ENCODE measurements at regions not wholly inside any gene's neighbourhood (a gene's known extent, or its start where the extent isn't known, plus 50 kb on each side); places are given as distances from the start of the nearest gene placed in this dataset.

GRCh38 chr1:30511991-30512913 lies 211.1 kb downstream of the MATN1 start:
- DNase-seq: no peak

- DNase-seq: no peak
Measured at GRCh38 chr1:30511563-30511962, 211.8 kb downstream of the MATN1 start.

- DNase-seq: no peak
Measured at GRCh38 chr1:30511106-30511505, 212.3 kb downstream of the MATN1 start.

- DNase-seq: no peak
Measured at GRCh38 chr1:30509670-30510069, 213.7 kb downstream of the MATN1 start.

GRCh38 chr1:30508611-30509010 lies 214.8 kb downstream of the MATN1 start:
- no peak for DNase-seq

- DNase-seq: no peak
Measured at GRCh38 chr1:30508175-30508448, 215.3 kb downstream of the MATN1 start.

- no peak for DNase-seq
Measured at GRCh38 chr1:30507401-30508174, 215.8 kb downstream of the MATN1 start.

- DNase-seq: no peak
Measured at GRCh38 chr1:30507016-30507312, 216.4 kb downstream of the MATN1 start.

GRCh38 chr1:30506291-30507015 lies 216.9 kb downstream of the MATN1 start:
- DNase-seq: no peak

- DNase-seq: no peak
Measured at GRCh38 chr1:30505853-30506252, 217.5 kb downstream of the MATN1 start.

- DNase-seq: no peak
Measured at GRCh38 chr1:30492451-30492850, 230.9 kb downstream of the MATN1 start.

GRCh38 chr1:30491831-30492230 lies 231.6 kb downstream of the MATN1 start:
- no peak for DNase-seq

- no peak for DNase-seq
Measured at GRCh38 chr1:30490554-30491053, 232.8 kb downstream of the MATN1 start.

GRCh38 chr1:30489737-30490389 lies 233.5 kb downstream of the MATN1 start:
- no peak for DNase-seq

- DNase-seq: no peak
Measured at GRCh38 chr1:30488324-30488913, 235.0 kb downstream of the MATN1 start.

- DNase-seq: no peak
Measured at GRCh38 chr1:30487042-30487441, 236.3 kb downstream of the MATN1 start.

- DNase-seq: no peak
Measured at GRCh38 chr1:30485072-30485471, 238.3 kb downstream of the MATN1 start.

GRCh38 chr1:30484668-30485067 lies 238.7 kb downstream of the MATN1 start:
- DNase-seq: no peak

GRCh38 chr1:30479575-30479974 lies 243.8 kb downstream of the MATN1 start:
- no peak for DNase-seq

GRCh38 chr1:30478799-30479563 lies 244.4 kb downstream of the MATN1 start:
- no peak for DNase-seq

- DNase-seq: no peak
Measured at GRCh38 chr1:30478283-30478682, 245.1 kb downstream of the MATN1 start.

GRCh38 chr1:30477588-30477987 lies 245.8 kb downstream of the MATN1 start:
- no peak for DNase-seq
